ENCODE measurements at regions not wholly inside any gene's neighbourhood (a gene's known extent, or its start where the extent isn't known, plus 50 kb on each side); places are given as distances from the start of the nearest gene placed in this dataset.
A peak's percentile ranks its signal among the peaks of the same experiment; 100 is the strongest.

GRCh38 chr3:30426293-30426993, 180.0 kb upstream of the TGFBR2 start:
- Histone ChIP-seq H3K4me3 (ENCODE audit: control insufficient read depth in 1 of 7, extremely low read depth in 1 of 7, insufficient read depth in 4 of 7, low read depth in 2 of 7, low read length in 6 of 7) (no peak overlapping the region), H3K9me3 (ENCODE audit: control extremely low read depth in 1 of 5, control insufficient read depth in 4 of 5, insufficient read depth in 2 of 5, low read depth in 1 of 5, low read length in 4 of 5) (no peaks in the 10 kb centered on the region), H3K4me1 (ENCODE audit: control extremely low read depth in 1 of 4, control insufficient read depth in 4 of 4, insufficient read depth in 4 of 4, low read length in 3 of 4) (no peaks in the 10 kb centered on the region), H3K36me3 (ENCODE audit: control insufficient read depth in 4 of 4, insufficient read depth in 4 of 4, low read length in 3 of 4) (no peaks in the 10 kb centered on the region), H3K27ac (ENCODE audit: insufficient read depth in 1 of 2, low read depth in 1 of 2, low read length in 2 of 2, poor library complexity in 1 of 2, severe bottlenecking in 2 of 2) (no peak overlapping the region), H3K27me3 (replicated peaks in 2 of 5; ENCODE audit: control insufficient read depth in 4 of 5, insufficient read depth in 5 of 5, low read length in 4 of 5) (no peaks in the 10 kb centered on the region)
- ChIA-PET CTCF (no interaction called here), POLR2A (no interaction called here)
- DNase-seq: no peak
- WGBS (ENCODE audit: insufficient coverage): no CpG with 5 or more reads among the region's 3 CpGs

GRCh38 chr3:30428251-30428650, 178.2 kb upstream of the TGFBR2 start:
- Histone ChIP-seq H3K9me3 (ENCODE audit: control extremely low read depth in 1 of 5, control insufficient read depth in 4 of 5, insufficient read depth in 2 of 5, low read depth in 1 of 5, low read length in 4 of 5) (no peaks in the 10 kb centered on the region), H3K27me3 (replicated peaks in 2 of 5; ENCODE audit: control insufficient read depth in 4 of 5, insufficient read depth in 5 of 5, low read length in 4 of 5) (no peaks in the 10 kb centered on the region), H3K4me3 (ENCODE audit: control insufficient read depth in 1 of 7, extremely low read depth in 1 of 7, insufficient read depth in 4 of 7, low read depth in 2 of 7, low read length in 6 of 7) (no peak overlapping the region), H3K36me3 (ENCODE audit: control insufficient read depth in 4 of 4, insufficient read depth in 4 of 4, low read length in 3 of 4) (no peaks in the 10 kb centered on the region), H3K4me1 (ENCODE audit: control extremely low read depth in 1 of 4, control insufficient read depth in 4 of 4, insufficient read depth in 4 of 4, low read length in 3 of 4) (no peaks in the 10 kb centered on the region), H3K27ac (ENCODE audit: insufficient read depth in 1 of 2, low read depth in 1 of 2, low read length in 2 of 2, poor library complexity in 1 of 2, severe bottlenecking in 2 of 2) (no peak overlapping the region)
- DNase-seq: no peak
- ChIA-PET POLR2A (interaction anchor here (0.7 kb wide), 1 partner anchor 542 kb away, joined by 3 read pairs; no protein-coding TSS in a partner anchor), CTCF (no interaction called here)

GRCh38 chr3:30435861-30436331, 170.5 kb upstream of the TGFBR2 start:
- peak; percentile 6 to 64 (median 48) for DNase-seq
- CTCF ChIA-PET: interaction anchor here (0.6 to 1.5 kb wide), 2 partner anchors 15 to 97 kb away, joined by 3 to 4 read pairs; no protein-coding TSS in a partner anchor
- no peaks in the 10 kb centered on the region for H3K27me3 ChIP-seq (replicated peaks in 2 of 5; ENCODE audit: control insufficient read depth in 4 of 5, insufficient read depth in 5 of 5, low read length in 4 of 5)
- H3K9me3 ChIP-seq (ENCODE audit: control extremely low read depth in 1 of 5, control insufficient read depth in 4 of 5, insufficient read depth in 2 of 5, low read depth in 1 of 5, low read length in 4 of 5): no peaks in the 10 kb centered on the region
- no peak overlapping the region for H3K27ac ChIP-seq (ENCODE audit: insufficient read depth in 1 of 2, low read depth in 1 of 2, low read length in 2 of 2, poor library complexity in 1 of 2, severe bottlenecking in 2 of 2)
- H3K4me1 ChIP-seq (ENCODE audit: control extremely low read depth in 1 of 4, control insufficient read depth in 4 of 4, insufficient read depth in 4 of 4, low read length in 3 of 4): peaks cover 0 to 13% (median 8%) of the 10 kb centered on the region in 4 experiments
- POLR2A ChIA-PET: interaction anchor here (0.6 kb wide), 1 partner anchor 1837 kb away, joined by 4 read pairs; no protein-coding TSS in a partner anchor
- H3K36me3 ChIP-seq (ENCODE audit: control insufficient read depth in 4 of 4, insufficient read depth in 4 of 4, low read length in 3 of 4): no peaks in the 10 kb centered on the region
- H3K4me3 ChIP-seq (ENCODE audit: control insufficient read depth in 1 of 7, extremely low read depth in 1 of 7, insufficient read depth in 4 of 7, low read depth in 2 of 7, low read length in 6 of 7): peak overlapping the region in 6 of 7 experiments; percentile 1 to 68 (median 34)
- WGBS (ENCODE audit: insufficient coverage): 14% methylated on average over 7 of the region's 7 CpGs

- DNase-seq: no peak
- POLR2A ChIA-PET: no interaction called here
- CTCF ChIA-PET: interaction anchor here (1.0 kb wide), 1 partner anchor 239 kb away, joined by 3 read pairs; no protein-coding TSS in a partner anchor
- WGBS (ENCODE audit: insufficient coverage): 71% methylated on average over 3 of the region's 4 CpGs
- no peaks in the 10 kb centered on the region for H3K9me3 ChIP-seq (ENCODE audit: control extremely low read depth in 1 of 5, control insufficient read depth in 4 of 5, insufficient read depth in 2 of 5, low read depth in 1 of 5, low read length in 4 of 5)
- peaks cover 0 to 13% (median 8%) of the 10 kb centered on the region in 4 experiments for H3K4me1 ChIP-seq (ENCODE audit: control extremely low read depth in 1 of 4, control insufficient read depth in 4 of 4, insufficient read depth in 4 of 4, low read length in 3 of 4)
- H3K36me3 ChIP-seq (ENCODE audit: control insufficient read depth in 4 of 4, insufficient read depth in 4 of 4, low read length in 3 of 4): no peaks in the 10 kb centered on the region
- peaks cover 0 to 2% (median 0%) of the 10 kb centered on the region in 5 experiments for H3K27me3 ChIP-seq (replicated peaks in 2 of 5; ENCODE audit: control insufficient read depth in 4 of 5, insufficient read depth in 5 of 5, low read length in 4 of 5)
- no peak overlapping the region for H3K4me3 ChIP-seq (ENCODE audit: control insufficient read depth in 1 of 7, extremely low read depth in 1 of 7, insufficient read depth in 4 of 7, low read depth in 2 of 7, low read length in 6 of 7)
- no peak overlapping the region for H3K27ac ChIP-seq (ENCODE audit: insufficient read depth in 1 of 2, low read depth in 1 of 2, low read length in 2 of 2, poor library complexity in 1 of 2, severe bottlenecking in 2 of 2)
Measured at GRCh38 chr3:30437171-30437601, 169.2 kb upstream of the TGFBR2 start.

- ChIA-PET CTCF (interaction anchor here (1.0 kb wide), 1 partner anchor 240 kb away, joined by 3 read pairs; no protein-coding TSS in a partner anchor), POLR2A (no interaction called here)
- no peaks in the 10 kb centered on the region for H3K9me3 ChIP-seq (ENCODE audit: control extremely low read depth in 1 of 5, control insufficient read depth in 4 of 5, insufficient read depth in 2 of 5, low read depth in 1 of 5, low read length in 4 of 5)
- peaks cover 0 to 2% (median 0%) of the 10 kb centered on the region in 5 experiments for H3K27me3 ChIP-seq (replicated peaks in 2 of 5; ENCODE audit: control insufficient read depth in 4 of 5, insufficient read depth in 5 of 5, low read length in 4 of 5)
- no peak overlapping the region for H3K27ac ChIP-seq (ENCODE audit: insufficient read depth in 1 of 2, low read depth in 1 of 2, low read length in 2 of 2, poor library complexity in 1 of 2, severe bottlenecking in 2 of 2)
- H3K4me1 ChIP-seq (ENCODE audit: control extremely low read depth in 1 of 4, control insufficient read depth in 4 of 4, insufficient read depth in 4 of 4, low read length in 3 of 4): peaks cover 0 to 13% (median 8%) of the 10 kb centered on the region in 4 experiments
- no peak for DNase-seq
- no peak overlapping the region for H3K4me3 ChIP-seq (ENCODE audit: control insufficient read depth in 1 of 7, extremely low read depth in 1 of 7, insufficient read depth in 4 of 7, low read depth in 2 of 7, low read length in 6 of 7)
- no CpG with 5 or more reads among the region's 2 CpGs for WGBS (ENCODE audit: insufficient coverage)
- no peaks in the 10 kb centered on the region for H3K36me3 ChIP-seq (ENCODE audit: control insufficient read depth in 4 of 4, insufficient read depth in 4 of 4, low read length in 3 of 4)
Measured at GRCh38 chr3:30438126-30438525, 168.3 kb upstream of the TGFBR2 start.

GRCh38 chr3:30439451-30440053, 166.8 kb upstream of the TGFBR2 start:
- Histone ChIP-seq H3K27ac (ENCODE audit: insufficient read depth in 1 of 2, low read depth in 1 of 2, low read length in 2 of 2, poor library complexity in 1 of 2, severe bottlenecking in 2 of 2) (no peak overlapping the region), H3K4me1 (ENCODE audit: control extremely low read depth in 1 of 4, control insufficient read depth in 4 of 4, insufficient read depth in 4 of 4, low read length in 3 of 4) (peaks cover 0 to 13% (median 9%) of the 10 kb centered on the region in 4 experiments), H3K4me3 (ENCODE audit: control insufficient read depth in 1 of 7, extremely low read depth in 1 of 7, insufficient read depth in 4 of 7, low read depth in 2 of 7, low read length in 6 of 7) (no peak overlapping the region), H3K9me3 (ENCODE audit: control extremely low read depth in 1 of 5, control insufficient read depth in 4 of 5, insufficient read depth in 2 of 5, low read depth in 1 of 5, low read length in 4 of 5) (no peaks in the 10 kb centered on the region), H3K27me3 (replicated peaks in 2 of 5; ENCODE audit: control insufficient read depth in 4 of 5, insufficient read depth in 5 of 5, low read length in 4 of 5) (peaks cover 0 to 2% (median 0%) of the 10 kb centered on the region in 5 experiments), H3K36me3 (ENCODE audit: control insufficient read depth in 4 of 4, insufficient read depth in 4 of 4, low read length in 3 of 4) (no peaks in the 10 kb centered on the region)
- POLR2A ChIA-PET: no interaction called here
- CTCF ChIA-PET: no interaction called here
- 97% methylated on average over 8 of the region's 9 CpGs for WGBS (ENCODE audit: insufficient coverage)
- no peak for DNase-seq

- Histone ChIP-seq H3K27ac (ENCODE audit: insufficient read depth in 1 of 2, low read depth in 1 of 2, low read length in 2 of 2, poor library complexity in 1 of 2, severe bottlenecking in 2 of 2) (no peak overlapping the region), H3K27me3 (replicated peaks in 2 of 5; ENCODE audit: control insufficient read depth in 4 of 5, insufficient read depth in 5 of 5, low read length in 4 of 5) (peaks cover 0 to 2% (median 0%) of the 10 kb centered on the region in 5 experiments), H3K4me1 (ENCODE audit: control extremely low read depth in 1 of 4, control insufficient read depth in 4 of 4, insufficient read depth in 4 of 4, low read length in 3 of 4) (peaks cover 0 to 13% (median 9%) of the 10 kb centered on the region in 4 experiments), H3K9me3 (ENCODE audit: control extremely low read depth in 1 of 5, control insufficient read depth in 4 of 5, insufficient read depth in 2 of 5, low read depth in 1 of 5, low read length in 4 of 5) (no peaks in the 10 kb centered on the region), H3K4me3 (ENCODE audit: control insufficient read depth in 1 of 7, extremely low read depth in 1 of 7, insufficient read depth in 4 of 7, low read depth in 2 of 7, low read length in 6 of 7) (no peak overlapping the region), H3K36me3 (ENCODE audit: control insufficient read depth in 4 of 4, insufficient read depth in 4 of 4, low read length in 3 of 4) (no peaks in the 10 kb centered on the region)
- ChIA-PET POLR2A (no interaction called here), CTCF (no interaction called here)
- 100% methylated on average over 1 of the region's 2 CpGs for WGBS (ENCODE audit: insufficient coverage)
- DNase-seq: no peak
Measured at GRCh38 chr3:30440147-30440604, 166.2 kb upstream of the TGFBR2 start.

All from common myeloid progenitor, CD34-positive (primary cell).